ENCODE measurements at regions not wholly inside any gene's neighbourhood (a gene's known extent, or its start where the extent isn't known, plus 50 kb on each side); places are given as distances from the start of the nearest gene placed in this dataset.

GRCh38 chr12:131603106-131603938 is 107.6 kb upstream of the SFSWAP start:
- no peak overlapping the region for H3K27ac ChIP-seq
- in situ Hi-C loops (cut with MboI; ENCODE audit: low pct_unique_long_range_greater_than_20kb in 2 of 9, low sequenced_read_pairs in 9 of 9, unreplicated experiment in 9 of 9): loop anchor here in 2 of 9 experiments (25.0 kb wide), 1 partner anchor 209 kb away; no protein-coding TSS in a partner anchor
- peak in 1 of 8 experiments; percentile 25 for ATAC-seq (replicated peaks in 6 of 8)
- H3K4me3 ChIP-seq: no peak overlapping the region
- H3K4me1 ChIP-seq (replicated peaks in 1 of 2): peaks cover 16 to 28% of the 10 kb centered on the region in 2 donors
- 25 to 93% (median 73%) methylated on average over 1 to 3 of the region's 8 CpGs; no CpG with 5 or more reads in 4 of the 10 experiments for WGBS, 10 experiments

GRCh38 chr12:131603939-131604795 is 106.7 kb upstream of the SFSWAP start:
- Histone ChIP-seq H3K27ac (no peak overlapping the region), H3K4me1 (replicated peaks in 1 of 2) (peaks cover 16 to 23% of the 10 kb centered on the region in 2 donors), H3K4me3 (no peak overlapping the region)
- 44 to 100% (median 54%) methylated on average over 1 to 14 of the region's 21 CpGs for WGBS, 10 experiments
- in situ Hi-C loops (cut with MboI; ENCODE audit: low pct_unique_long_range_greater_than_20kb in 2 of 9, low sequenced_read_pairs in 9 of 9, unreplicated experiment in 9 of 9): loop anchor here in 2 of 9 experiments (25.0 kb wide), 1 partner anchor 208 kb away; no protein-coding TSS in a partner anchor
- no peak for ATAC-seq (replicated peaks in 6 of 8)

- in situ Hi-C loops (cut with MboI; ENCODE audit: low pct_unique_long_range_greater_than_20kb in 2 of 9, low sequenced_read_pairs in 9 of 9, unreplicated experiment in 9 of 9): loop anchor here in 2 of 9 experiments (25.0 kb wide), 1 partner anchor 207 kb away; no protein-coding TSS in a partner anchor
- no peak overlapping the region for H3K27ac ChIP-seq
- no peak overlapping the region for H3K4me3 ChIP-seq
- peaks cover 10 to 18% of the 10 kb centered on the region in 2 donors for H3K4me1 ChIP-seq (replicated peaks in 1 of 2)
- WGBS, 10 experiments: 78 to 100% (median 83%) methylated on average over 1 to 6 of the region's 6 CpGs; no CpG with 5 or more reads in 2 of the 10 experiments
- no peak for ATAC-seq (replicated peaks in 6 of 8)
These were observed 106.0 kb upstream of the SFSWAP start for GRCh38 chr12:131604859-131605258.

- Histone ChIP-seq H3K4me1 (replicated peaks in 1 of 2) (peaks cover 6 to 17% of the 10 kb centered on the region in 2 donors), H3K4me3 (no peak overlapping the region), H3K27ac (no peak overlapping the region)
- WGBS, 10 experiments: 40 to 100% (median 74%) methylated on average over 1 to 7 of the region's 7 CpGs
- peak in 1 of 8 experiments; percentile 38 for ATAC-seq (replicated peaks in 6 of 8)
- in situ Hi-C loops (cut with MboI; ENCODE audit: low pct_unique_long_range_greater_than_20kb in 2 of 9, low sequenced_read_pairs in 9 of 9, unreplicated experiment in 9 of 9): loop anchor here in 2 of 9 experiments (25.0 kb wide), 1 partner anchor 207 kb away; no protein-coding TSS in a partner anchor
These were observed 105.5 kb upstream of the SFSWAP start for GRCh38 chr12:131605304-131605829.

- H3K27ac ChIP-seq: no peak overlapping the region
- no peak overlapping the region for H3K4me3 ChIP-seq
- WGBS, 10 experiments: 0 to 92% (median 78%) methylated on average over 1 to 12 of the region's 12 CpGs
- in situ Hi-C loops (cut with MboI; ENCODE audit: low pct_unique_long_range_greater_than_20kb in 2 of 9, low sequenced_read_pairs in 9 of 9, unreplicated experiment in 9 of 9): loop anchor here in 2 of 9 experiments (25.0 kb wide), 1 partner anchor 206 kb away; no protein-coding TSS in a partner anchor
- ATAC-seq (replicated peaks in 6 of 8): no peak
- peaks cover 6 to 17% of the 10 kb centered on the region in 2 donors for H3K4me1 ChIP-seq (replicated peaks in 1 of 2)
These were observed 104.5 kb upstream of the SFSWAP start for GRCh38 chr12:131606218-131606901.

GRCh38 chr12:131607658-131608447 is 103.0 kb upstream of the SFSWAP start:
- ATAC-seq (replicated peaks in 6 of 8): no peak
- peaks cover 6 to 17% of the 10 kb centered on the region in 2 donors for H3K4me1 ChIP-seq (replicated peaks in 1 of 2)
- in situ Hi-C loops (cut with MboI; ENCODE audit: low pct_unique_long_range_greater_than_20kb in 2 of 9, low sequenced_read_pairs in 9 of 9, unreplicated experiment in 9 of 9): loop anchor here in 2 of 9 experiments (25.0 kb wide), 1 partner anchor 204 kb away; no protein-coding TSS in a partner anchor
- 24 to 87% (median 52%) methylated on average over 2 to 6 of the region's 8 CpGs; no CpG with 5 or more reads in 3 of the 10 experiments for WGBS, 10 experiments
- H3K4me3 ChIP-seq: no peak overlapping the region
- H3K27ac ChIP-seq: no peak overlapping the region

GRCh38 chr12:131608740-131609690 is 101.9 kb upstream of the SFSWAP start:
- no peak overlapping the region for H3K27ac ChIP-seq
- in situ Hi-C loops (cut with MboI; ENCODE audit: low pct_unique_long_range_greater_than_20kb in 2 of 9, low sequenced_read_pairs in 9 of 9, unreplicated experiment in 9 of 9): loop anchor here in 2 of 9 experiments (25.0 kb wide), 1 partner anchor 203 kb away; no protein-coding TSS in a partner anchor
- 2 to 81% (median 20%) methylated on average over 2 to 26 of the region's 27 CpGs for WGBS, 10 experiments
- ATAC-seq (replicated peaks in 6 of 8): peak; percentile 90 to 95 (median 92)
- H3K4me3 ChIP-seq: no peak overlapping the region
- H3K4me1 ChIP-seq (replicated peaks in 1 of 2): peaks cover 6 to 16% of the 10 kb centered on the region in 2 donors

GRCh38 chr12:131609762-131610161 is 101.1 kb upstream of the SFSWAP start:
- Histone ChIP-seq H3K27ac (no peak overlapping the region), H3K4me1 (replicated peaks in 1 of 2) (peaks cover 6 to 10% of the 10 kb centered on the region in 2 donors), H3K4me3 (no peak overlapping the region)
- 65 to 100% (median 97%) methylated on average over 1 to 5 of the region's 9 CpGs; no CpG with 5 or more reads in 5 of the 10 experiments for WGBS, 10 experiments
- in situ Hi-C loops (cut with MboI; ENCODE audit: low pct_unique_long_range_greater_than_20kb in 2 of 9, low sequenced_read_pairs in 9 of 9, unreplicated experiment in 9 of 9): loop anchor here in 2 of 9 experiments (25.0 kb wide), 1 partner anchor 203 kb away; no protein-coding TSS in a partner anchor
- ATAC-seq (replicated peaks in 6 of 8): no peak

- in situ Hi-C loops (cut with MboI; ENCODE audit: low pct_unique_long_range_greater_than_20kb in 2 of 9, low sequenced_read_pairs in 9 of 9, unreplicated experiment in 9 of 9): loop anchor here in 2 of 9 experiments (25.0 kb wide), 1 partner anchor 202 kb away; no protein-coding TSS in a partner anchor
- ATAC-seq (replicated peaks in 6 of 8): no peak
- peaks cover 7% of the 10 kb centered on the region in 2 donors for H3K4me1 ChIP-seq (replicated peaks in 1 of 2)
- no peak overlapping the region for H3K27ac ChIP-seq
- WGBS, 10 experiments: 60 to 90% (median 76%) methylated on average over 1 to 6 of the region's 10 CpGs; no CpG with 5 or more reads in 6 of the 10 experiments
- no peak overlapping the region for H3K4me3 ChIP-seq
These were observed 100.7 kb upstream of the SFSWAP start for GRCh38 chr12:131610181-131610580.

- no peak for ATAC-seq (replicated peaks in 6 of 8)
- in situ Hi-C loops (cut with MboI; ENCODE audit: low pct_unique_long_range_greater_than_20kb in 2 of 9, low sequenced_read_pairs in 9 of 9, unreplicated experiment in 9 of 9): loop anchor here in 2 of 9 experiments (25.0 kb wide), 1 partner anchor 201 kb away; no protein-coding TSS in a partner anchor
- Histone ChIP-seq H3K4me1 (replicated peaks in 1 of 2) (peaks cover 13 to 15% of the 10 kb centered on the region in 2 donors), H3K4me3 (no peak overlapping the region), H3K27ac (no peak overlapping the region)
- WGBS, 10 experiments: 60 to 100% (median 80%) methylated on average over 1 to 7 of the region's 11 CpGs; no CpG with 5 or more reads in 5 of the 10 experiments
These were observed 100.0 kb upstream of the SFSWAP start for GRCh38 chr12:131610891-131611290.
